ENCODE measurements at regions not wholly inside any gene's neighbourhood (a gene's known extent, or its start where the extent isn't known, plus 50 kb on each side); places are given as distances from the start of the nearest gene placed in this dataset.

- TF ChIP-seq POLR2AphosphoS5 (IDR thresholded peaks at IDR 0.05; ENCODE audit: insufficient read depth, low read depth, low read length), result no peak
- no peak for TF ChIP-seq EZH2 (IDR thresholded peaks at IDR 0.05; ENCODE audit: borderline replicate concordance, low read depth, low read length, severe bottlenecking)
- no peak for TF ChIP-seq MYC (IDR thresholded peaks at IDR 0.05; ENCODE audit: low read depth, low read length)
- no peak for TF ChIP-seq GATA2 (IDR thresholded peaks at IDR 0.05; ENCODE audit: insufficient read depth, insufficient read length, low read depth, low read length)
- TF ChIP-seq POLR2A (IDR thresholded peaks at IDR 0.05; ENCODE audit: low read depth, low read length), result no peak
- TF ChIP-seq, protein P1, sequence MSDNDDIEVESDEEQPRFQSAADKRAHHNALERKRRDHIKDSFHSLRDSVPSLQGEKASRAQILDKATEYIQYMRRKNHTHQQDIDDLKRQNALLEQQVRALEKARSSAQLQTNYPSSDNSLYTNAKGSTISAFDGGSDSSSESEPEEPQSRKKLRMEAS (IDR thresholded peaks at IDR 0.05; ENCODE audit: insufficient read depth, insufficient read length), result no peak
- TF ChIP-seq JUN (IDR thresholded peaks at IDR 0.05; ENCODE audit: borderline replicate concordance, insufficient read depth, insufficient read length, low read depth), result no peak
- no peak for TF ChIP-seq FOS (IDR thresholded peaks at IDR 0.05; ENCODE audit: borderline replicate concordance, insufficient read depth, low read length)
- no peak for TF ChIP-seq CTCF (IDR thresholded peaks at IDR 0.05; ENCODE audit: extremely low read depth in 1 of 2, insufficient read depth in 1 of 2, low read depth in 1 of 2, low read length in 2 of 2)
- no TSS peak for BruUV-seq (replicated peaks)
- H3K27me3 ChIP-seq (ENCODE audit: control insufficient read depth in 2 of 2, insufficient read depth in 2 of 2, low read length in 2 of 2), result no peaks in the 10 kb centered on the region
- DNase-seq (ENCODE audit: low read depth, low spot score) (peak; percentile 68), FAIRE-seq (no peak)
- no peak overlapping the region for H2AFZ ChIP-seq (ENCODE audit: low read depth, low read length)
- CTCF ChIA-PET, result no interaction called here
- H3K9me1 ChIP-seq (replicated peaks; ENCODE audit: control insufficient read depth, extremely low read depth, insufficient read depth, low read length), result no peaks in the 10 kb centered on the region
- no peaks in the 10 kb centered on the region for H3K79me2 ChIP-seq (ENCODE audit: control insufficient read depth, insufficient read depth, low read length)
- no peaks in the 10 kb centered on the region for H3K4me1 ChIP-seq (ENCODE audit: control insufficient read depth, extremely low read depth, insufficient read depth, low read length)
- H4K20me1 ChIP-seq (replicated peaks; ENCODE audit: control insufficient read depth, extremely low read depth, insufficient read depth, low read length), result no peaks in the 10 kb centered on the region
- intact Hi-C loops (cut with micrococcal nuclease) (no loop called here), dilution Hi-C loops (cut with MboI; ENCODE audit: extremely low pct_ligation_motif_present, low sequenced_read_pairs) (no loop called here)
- no peak overlapping the region for H3K4me2 ChIP-seq (ENCODE audit: insufficient read depth, low read length)
- no peak overlapping the region for H3K4me3 ChIP-seq (replicated peaks in 1 of 3; ENCODE audit: insufficient read depth in 1 of 3, low read depth in 1 of 3, low read length in 3 of 3)
- H3K9ac ChIP-seq (replicated peaks; ENCODE audit: extremely low read depth, insufficient read depth, low read length), result no peak overlapping the region
- H3K9me3 ChIP-seq (replicated peaks; ENCODE audit: control insufficient read depth, insufficient read depth, low read length), result no peaks in the 10 kb centered on the region
- no peak overlapping the region for H3K27ac ChIP-seq (ENCODE audit: insufficient read depth, low read depth, low read length)
- no peaks in the 10 kb centered on the region for H3K36me3 ChIP-seq (ENCODE audit: control insufficient read depth in 2 of 2, extremely low read depth in 1 of 2, insufficient read depth in 2 of 2, low read length in 2 of 2)
- POLR2A ChIA-PET, result no interaction called here
Observed at GRCh38 chr7:79612022-79612421, 158.6 kb upstream of the MAGI2 start.

All from endothelial cell of umbilical vein (primary cell).